C1 segment of cervical spinal cord (tissue), 14 donors: ENCODE measurements at regions not wholly inside any gene's neighbourhood (a gene's known extent, or its start where the extent isn't known, plus 50 kb on each side); places are given as distances from the start of the nearest gene placed in this dataset.
"Not testable (repeated sequence)": the region's sequence is repeated elsewhere in the genome, so short reads cannot be mapped to it uniquely, and the experiment has no call there.

Experiments used
- DNase-seq, 14 donors: peaks; one replicate each; lab custom pipeline; 2025; lab: John Stamatoyannopoulos, UW

DNA sequence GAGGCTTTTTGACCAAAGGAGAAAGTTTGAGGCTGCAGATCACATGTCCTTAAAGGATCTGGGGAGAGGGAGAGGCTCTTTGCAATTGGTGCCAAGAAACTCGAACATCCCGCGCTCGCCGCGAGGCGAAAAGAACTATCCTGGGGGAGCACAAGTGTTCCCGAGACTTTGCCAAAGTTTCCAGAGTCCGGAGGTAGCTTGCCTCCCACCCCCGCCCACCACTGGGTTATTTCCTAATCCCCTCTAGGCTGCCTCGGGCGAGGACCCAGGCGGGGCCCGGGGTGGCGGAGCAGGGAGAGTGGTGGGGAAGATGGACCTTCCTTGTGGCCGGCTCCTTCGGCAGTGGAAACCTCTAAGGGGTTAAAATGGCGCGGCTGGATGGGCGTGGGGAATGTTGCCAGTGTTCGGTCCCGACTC lies 114.5 kb downstream of the KCNRG start:
- no peak for DNase-seq

DNA sequence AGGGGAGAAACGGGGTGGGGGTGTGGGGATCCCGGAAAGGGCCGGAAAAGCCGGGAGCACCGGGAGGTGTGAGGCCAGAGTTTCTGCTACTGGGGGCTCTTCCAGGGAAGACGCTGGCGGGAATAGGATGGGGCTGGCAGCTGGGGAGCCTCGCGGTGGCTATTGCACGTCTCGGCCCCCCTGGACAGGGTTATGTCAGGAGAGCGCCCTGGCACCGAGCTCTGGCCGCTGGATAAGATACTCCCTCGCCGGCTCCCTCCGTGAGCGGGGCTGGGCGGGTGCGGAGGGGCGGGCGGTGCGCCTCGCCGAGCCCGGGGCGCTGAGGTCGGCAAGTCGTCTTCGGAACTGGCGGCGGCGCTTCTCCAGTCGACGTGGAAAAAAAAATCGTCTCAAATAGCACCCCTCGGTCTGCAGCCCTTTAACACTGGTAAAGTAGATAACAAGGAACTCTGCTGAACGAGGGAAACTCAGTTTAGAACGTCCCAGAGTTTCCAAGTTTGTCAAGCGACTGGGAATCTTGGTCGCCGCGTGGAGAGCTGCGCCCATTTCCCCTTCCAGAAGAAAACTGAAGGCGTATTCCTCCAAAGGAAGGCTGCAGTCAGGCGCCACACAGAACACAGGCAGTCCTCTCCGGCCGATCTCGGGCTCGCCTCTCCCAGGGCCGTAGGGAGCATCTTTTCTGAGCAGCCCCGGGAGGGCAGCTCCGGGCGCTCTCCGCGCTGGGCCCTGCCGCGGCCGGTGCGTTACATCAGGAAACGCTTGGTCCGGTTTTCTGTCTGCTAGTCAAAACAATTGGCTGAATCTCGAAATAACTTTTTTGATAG lies 115.1 kb downstream of the KCNRG start:
- DNase-seq: peak in 3 of 14 donors; percentile 13 to 31 (median 24)

DNA sequence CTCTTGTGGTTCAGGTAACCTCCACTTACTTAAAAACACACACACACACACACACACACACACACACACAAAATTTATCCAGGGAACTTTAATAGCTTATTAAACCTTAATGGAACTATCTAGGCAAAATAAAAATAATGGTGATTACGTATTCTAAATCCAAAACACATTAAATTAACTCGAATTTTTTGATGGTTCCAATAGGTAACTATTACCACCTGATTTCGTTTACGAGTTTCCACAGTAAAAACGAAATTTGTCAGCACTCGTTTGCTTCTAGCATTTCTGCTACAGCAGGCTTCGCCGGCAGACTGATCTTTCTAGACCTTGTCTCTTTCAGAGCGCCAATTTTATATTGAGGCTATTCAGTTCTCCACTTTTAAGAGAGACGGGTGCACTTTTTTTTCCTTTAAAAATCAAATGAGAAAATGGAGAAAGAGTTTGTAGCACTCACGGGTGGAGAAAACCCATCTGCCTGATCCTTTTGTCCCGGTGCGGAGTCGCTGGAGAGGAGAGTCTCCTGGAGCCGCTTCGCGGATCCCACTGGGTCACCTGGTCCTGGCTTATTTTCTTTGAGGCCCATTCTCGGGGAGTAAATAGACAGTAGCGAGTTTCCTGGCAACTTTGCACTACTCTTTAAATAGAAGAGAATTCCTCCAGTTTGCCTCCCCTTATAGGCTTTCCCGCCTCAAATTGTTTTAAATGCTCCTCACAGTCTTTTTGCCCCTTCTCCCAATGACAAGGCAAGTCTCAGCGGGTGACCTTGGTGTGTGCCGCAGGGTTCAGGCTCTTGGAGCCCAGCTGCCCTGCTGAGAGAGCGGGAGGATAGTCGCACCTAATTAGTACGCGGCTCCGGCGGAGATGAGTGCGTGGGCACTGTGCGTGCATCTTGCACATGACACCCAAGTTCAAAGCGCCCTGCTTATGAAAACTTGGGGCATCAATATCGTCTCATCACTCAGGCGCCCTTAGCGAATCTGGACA lies 117.0 kb downstream of the KCNRG start:
- DNase-seq: no peak

DNA sequence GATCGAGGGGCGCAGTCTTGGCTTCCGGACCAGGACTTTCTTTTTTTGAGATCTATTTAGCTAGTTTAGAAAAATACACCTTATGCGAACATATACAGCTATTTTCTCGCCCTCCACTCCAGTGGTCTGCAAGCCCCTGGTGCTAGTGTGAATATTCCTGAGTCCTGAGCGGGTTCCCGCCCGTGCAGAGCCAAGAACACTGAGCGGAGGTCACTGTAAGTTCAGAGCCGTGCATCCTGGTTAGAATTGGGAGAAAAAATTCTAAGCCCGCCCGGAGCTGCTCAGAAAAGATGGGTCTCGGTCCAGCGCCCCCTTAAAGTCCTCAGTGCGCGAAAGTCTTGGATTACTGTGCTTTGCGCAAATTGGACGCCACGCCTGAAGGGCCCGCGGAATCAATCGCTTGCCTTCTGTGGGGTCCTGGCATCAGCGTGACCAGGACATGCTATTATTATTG lies 117.7 kb downstream of the KCNRG start:
- DNase-seq: no peak

DNA sequence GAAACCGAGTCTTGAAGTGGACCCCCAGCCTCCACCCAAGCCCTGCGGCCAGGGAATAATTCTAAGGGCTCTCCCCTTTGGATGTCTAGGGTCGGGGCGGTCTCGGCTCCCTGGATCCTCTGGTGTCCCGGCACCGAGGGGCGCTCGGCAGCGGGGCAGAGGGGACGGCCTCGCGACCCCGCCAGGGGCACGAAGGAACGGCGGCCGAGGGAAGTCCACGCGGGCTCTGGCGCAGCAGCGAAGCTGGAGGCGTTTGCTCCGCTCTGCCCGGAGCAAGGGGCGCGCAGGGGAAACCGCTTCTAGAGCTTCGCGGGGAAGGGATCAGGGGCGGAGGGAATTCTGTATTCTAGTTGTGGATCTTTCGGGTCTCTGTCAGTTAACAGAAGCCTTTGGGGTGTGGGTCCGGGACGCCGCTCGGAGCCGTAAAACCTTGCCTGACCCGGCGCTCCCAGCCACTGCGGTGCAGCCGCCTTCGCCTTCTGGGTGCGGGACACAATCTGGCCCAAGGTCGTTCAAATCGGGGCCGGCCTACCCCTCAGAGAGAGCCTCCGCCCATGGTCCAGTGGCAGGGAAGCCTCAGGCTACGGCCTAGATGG lies 118.2 kb downstream of the KCNRG start:
- no peak for DNase-seq

DNA sequence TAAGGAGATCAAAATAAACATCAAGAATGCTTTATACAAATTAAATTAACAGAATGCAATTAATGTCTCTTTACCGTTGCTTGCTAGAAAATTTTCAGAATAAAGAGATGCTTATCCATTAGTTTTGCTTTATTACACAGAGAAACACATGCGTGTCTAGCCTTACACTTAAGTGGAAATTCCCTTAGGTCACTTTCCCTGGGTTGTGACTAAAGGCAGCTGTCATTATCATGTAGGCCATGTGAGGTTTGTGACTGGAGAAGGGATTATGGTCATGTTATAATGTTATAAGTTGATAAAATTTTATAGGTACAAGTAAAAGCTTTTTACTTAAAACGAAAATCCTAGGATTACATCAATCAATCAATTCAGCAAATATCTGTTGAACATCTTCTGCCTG lies 121.0 kb downstream of the KCNRG start:
- DNase-seq: no peak

DNA sequence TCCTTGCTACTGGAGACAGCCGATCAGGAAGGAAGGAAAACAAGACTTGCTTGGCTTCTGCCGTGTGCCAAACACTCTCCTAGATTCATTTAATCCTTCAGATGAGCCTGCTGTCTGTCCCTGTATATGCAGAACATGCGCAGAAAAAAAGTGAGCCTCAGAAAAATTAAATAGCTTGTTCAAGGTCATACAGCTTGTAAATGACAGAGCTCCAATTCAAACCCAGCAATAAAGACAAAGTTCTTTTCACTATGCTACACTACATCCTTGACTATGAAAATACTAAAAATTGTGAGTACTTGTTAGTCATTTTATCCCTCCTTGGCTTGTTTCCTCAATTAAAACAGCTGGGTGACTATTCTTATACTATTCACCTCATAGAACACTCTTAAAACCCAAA lies 121.4 kb downstream of the KCNRG start:
- no peak for DNase-seq

DNA sequence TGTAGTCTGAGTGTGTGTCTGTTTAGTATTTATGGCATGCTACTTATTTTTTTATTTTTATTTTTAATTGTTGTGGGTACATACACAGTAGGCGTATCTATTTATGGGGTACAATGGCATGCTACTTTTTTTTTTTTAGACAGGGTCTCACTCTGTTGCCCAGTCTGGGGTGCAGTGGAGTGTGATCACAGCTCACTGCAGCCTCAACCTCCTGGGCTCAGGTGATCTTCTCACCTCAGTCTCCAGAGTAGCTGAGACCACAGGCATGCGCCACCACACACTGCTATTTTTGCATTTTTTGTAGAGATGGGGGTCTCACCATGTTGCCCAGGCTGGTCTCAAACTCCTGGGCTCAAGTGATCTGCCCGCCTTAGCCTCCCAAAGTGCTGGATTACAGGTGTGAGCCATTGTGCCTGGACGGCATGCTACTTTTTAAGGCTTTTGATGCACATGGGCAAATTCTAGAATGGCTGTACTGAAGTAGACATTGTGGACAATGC lies 124.2 kb downstream of the KCNRG start:
- not testable (repeated sequence) for DNase-seq

DNA sequence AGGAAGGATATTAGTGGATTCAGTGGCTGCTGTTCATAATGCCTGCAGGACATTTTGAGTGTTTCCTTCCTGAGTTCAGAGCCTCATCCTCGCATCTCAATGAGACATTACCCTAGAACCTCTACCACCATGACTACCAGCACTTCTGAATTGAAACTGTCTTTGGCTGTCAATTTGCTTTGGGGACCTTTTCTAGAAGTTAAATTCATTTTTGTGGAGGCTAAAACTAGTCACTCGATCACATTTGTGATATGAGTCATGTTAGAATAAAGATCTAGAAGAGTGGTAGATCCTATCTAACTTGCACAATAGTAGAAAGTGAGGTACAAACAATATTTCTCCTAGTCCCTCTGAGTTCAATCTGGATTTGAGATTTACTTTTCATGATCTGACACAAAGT lies 124.9 kb downstream of the KCNRG start:
- no peak for DNase-seq

- no peak for DNase-seq
Measured at GRCh38 chr13:50140581-50141374, 125.5 kb downstream of the KCNRG start.

DNA sequence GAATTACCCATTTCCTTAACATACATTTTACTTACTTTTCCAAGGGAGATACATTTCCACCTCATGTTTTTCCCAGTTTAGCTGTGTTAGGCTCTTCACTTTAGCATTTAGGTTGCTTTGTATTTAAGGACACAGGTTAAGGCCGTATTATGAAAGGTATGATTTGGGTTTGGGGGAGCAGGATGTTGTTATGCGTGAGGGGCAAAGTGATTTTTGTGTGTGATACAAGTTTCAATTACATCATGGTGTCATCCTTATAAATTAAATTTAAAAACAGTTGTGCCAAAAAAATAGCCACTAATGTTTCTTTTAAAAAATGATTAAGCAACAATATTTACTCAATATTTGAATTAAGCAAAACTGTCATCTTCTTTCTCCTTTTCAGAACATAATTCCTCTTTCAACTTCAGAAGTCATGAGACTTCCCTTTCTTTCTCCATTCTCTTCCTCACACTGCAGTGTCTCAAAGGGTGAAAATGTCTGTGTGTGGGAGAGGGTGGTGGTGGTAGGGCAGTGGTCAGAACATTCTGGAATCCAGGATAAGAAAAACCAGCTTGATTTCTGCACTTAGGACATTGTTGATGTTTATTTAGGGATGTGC lies 126.2 kb downstream of the KCNRG start:
- DNase-seq: no peak

- DNase-seq: no peak
Measured at GRCh38 chr13:50144246-50145160, 129.3 kb downstream of the KCNRG start.

DNA sequence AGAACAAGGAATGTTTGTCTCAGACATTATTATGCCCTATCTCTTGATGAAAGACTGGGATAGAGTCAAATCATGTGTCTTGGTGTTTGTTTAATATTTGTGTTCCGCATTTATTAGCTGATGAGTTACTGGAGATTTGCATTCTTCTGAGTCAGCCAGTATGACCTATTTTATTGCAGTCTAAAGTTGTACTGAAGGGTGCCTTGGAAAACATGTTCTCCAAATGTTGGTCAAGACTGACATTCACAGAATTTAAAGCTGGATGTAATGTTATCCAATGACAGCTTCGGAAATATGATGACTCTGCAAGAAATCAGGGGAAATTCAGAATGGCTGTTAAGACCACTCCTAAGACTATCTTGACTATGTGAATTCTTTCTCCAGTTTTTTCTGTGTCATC lies 134.0 kb downstream of the KCNRG start:
- no peak for DNase-seq

DNA sequence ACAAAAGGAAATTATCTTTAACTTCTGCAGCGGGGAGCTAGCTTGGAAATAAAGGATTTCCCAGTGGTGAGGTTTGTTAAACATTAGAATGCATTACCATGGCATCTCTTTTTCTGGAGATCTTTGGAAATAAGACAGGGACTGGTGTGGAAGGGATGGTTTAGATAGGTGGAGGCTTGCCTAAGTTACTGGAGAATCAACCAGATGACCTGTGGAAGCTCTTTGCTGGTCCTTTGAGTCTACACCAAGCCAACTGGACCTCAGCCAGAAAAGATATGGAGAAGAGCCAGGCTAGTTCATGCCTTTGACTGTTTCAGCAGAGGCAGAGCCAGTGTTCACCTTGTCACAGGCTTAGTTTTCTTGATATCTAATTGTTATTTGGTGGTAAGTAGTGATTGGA lies 134.7 kb downstream of the KCNRG start:
- no peak for DNase-seq

- no peak for DNase-seq
Measured at GRCh38 chr13:50152224-50152623, 137.0 kb downstream of the KCNRG start.

- no peak for DNase-seq
Measured at GRCh38 chr13:50152655-50153309, 137.5 kb downstream of the KCNRG start.

- no peak for DNase-seq
Measured at GRCh38 chr13:50153401-50153800, 138.2 kb downstream of the KCNRG start.

- DNase-seq: no peak
Measured at GRCh38 chr13:50153876-50154275, 138.6 kb downstream of the KCNRG start.

DNA sequence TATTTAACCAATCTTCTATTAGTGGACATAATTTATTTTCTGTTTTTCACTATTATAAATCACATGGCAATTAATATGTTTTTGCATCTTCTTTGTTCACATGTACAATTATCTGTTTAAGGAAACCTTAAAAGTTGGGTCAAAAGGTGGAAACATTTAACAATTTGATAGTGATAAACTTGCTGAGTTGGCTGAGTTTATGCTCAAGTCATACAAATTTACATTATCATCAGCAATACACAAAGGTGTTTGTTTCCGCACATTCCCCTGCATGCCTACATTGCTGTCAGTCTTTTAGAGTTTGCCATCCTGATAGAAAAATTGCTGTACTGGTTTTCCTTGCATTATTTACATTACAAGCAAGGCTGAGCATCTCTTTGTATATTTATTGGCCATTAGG lies 139.5 kb downstream of the KCNRG start:
- no peak for DNase-seq
